Transverse colon (tissue), 3 donors: ENCODE measurements at regions not wholly inside any gene's neighbourhood (a gene's known extent, or its start where the extent isn't known, plus 50 kb on each side); places are given as distances from the start of the nearest gene placed in this dataset.

Experiments used
- CTCF ChIP-seq, 5 experiments: fragments of 200-600 bp in 3 of 5; fragments of 450-650 bp in 2 of 5; sonication (generic) in 3 of 5; IDR thresholded peaks; 1 replicate in 2 of 5; 2 replicates in 3 of 5; pipeline ENCODE4 v1.5.1; 2016 to 2017; ENCODE audit warnings: antibody characterized with exemption in 5 of 5, inconsistent platforms in 3 of 5, mild to moderate bottlenecking in 2 of 5, moderate library complexity in 1 of 5
- EP300 ChIP-seq: sonication (generic); formaldehyde crosslinking; IDR thresholded peaks from one replicate; pipeline ENCODE4 v1.6.1; 2017; ENCODE audit warnings: antibody characterized with exemption, low read depth
- POLR2A ChIP-seq: fragments of 450-650 bp; IDR thresholded peaks from one replicate; pipeline ENCODE4 v1.6.1; 2016; ENCODE audit warnings: antibody characterized with exemption, mild to moderate bottlenecking, moderate library complexity

- no peak for TF ChIP-seq CTCF (IDR thresholded peaks at IDR 0.05)
- TF ChIP-seq EP300 = no peak
- TF ChIP-seq POLR2A = no peak
These were observed 221.9 kb upstream of the ADGRL2 start for GRCh38 chr1:81578867-81579266.
